ENCODE measurements at regions not wholly inside any gene's neighbourhood (a gene's known extent, or its start where the extent isn't known, plus 50 kb on each side); places are given as distances from the start of the nearest gene placed in this dataset.

- no peak for TF ChIP-seq POLR2A (IDR thresholded peaks at IDR 0.05)
- TF ChIP-seq CTCF (IDR thresholded peaks at IDR 0.05) = no peak
Observed at GRCh38 chr9:22265038-22265437, 181.6 kb upstream of the DMRTA1 start.

Data from thyroid gland (tissue), 4 donors.